Calu3 (cell line): ENCODE measurements at regions not wholly inside any gene's neighbourhood (a gene's known extent, or its start where the extent isn't known, plus 50 kb on each side); places are given as distances from the start of the nearest gene placed in this dataset.

Experiments
- BruUV-seq: library from RNA; stranded (reverse); fragments of 400-500 nt; replicated peaks from 2 replicates; lab custom pipeline; 2021; lab: Mats Ljungman, UMichigan
- CTCF ChIA-PET: fragments of 300-600 bp; sonication (Branson Sonifier 250); formaldehyde crosslinking; loops from one replicate; lab custom pipeline; 2022; ENCODE audit warnings: antibody characterized with exemption; lab: Charles Lee
- DNase-seq: peaks from one replicate; pipeline ENCODE4 v3.0.0; 2022
- H3K27ac Mint-ChIP-seq: one replicate; pipeline ENCODE4 v1.8.0; 2022; ENCODE audit warnings: mixed read lengths; ENCODE audit not compliant: unreplicated experiment
- H3K27me3 Mint-ChIP-seq: one replicate; pipeline ENCODE4 v1.8.0; 2022; ENCODE audit warnings: mixed read lengths; ENCODE audit not compliant: unreplicated experiment
- H3K36me3 Mint-ChIP-seq: one replicate; pipeline ENCODE4 v1.8.0; 2022; ENCODE audit warnings: mild to moderate bottlenecking, moderate library complexity, mixed read lengths; ENCODE audit not compliant: insufficient read depth, unreplicated experiment
- H3K4me1 Mint-ChIP-seq: one replicate; pipeline ENCODE4 v1.8.0; 2022; ENCODE audit warnings: mild to moderate bottlenecking, low read depth, mixed read lengths; ENCODE audit not compliant: unreplicated experiment
- H3K4me3 Mint-ChIP-seq: one replicate; pipeline ENCODE4 v1.8.0; 2022; ENCODE audit warnings: mild to moderate bottlenecking, low read depth, moderate library complexity, mixed read lengths; ENCODE audit not compliant: unreplicated experiment
- H3K9me3 Mint-ChIP-seq: one replicate; pipeline ENCODE4 v1.8.0; 2022; ENCODE audit warnings: low read depth, mixed read lengths; ENCODE audit not compliant: unreplicated experiment
- CTCF ChIP-seq: fragments of 200-600 bp; IDR thresholded peaks from one replicate; pipeline ENCODE4 v1.8.0; 2022; ENCODE audit warnings: antibody characterized with exemption; ENCODE audit not compliant: unreplicated experiment
- intact Hi-C: fragments of 100-400 bp; cut with micrococcal nuclease; formaldehyde crosslinking; loops from one replicate; pipeline ENCODE4 v1.10.0; 2022; ENCODE audit not compliant: unreplicated experiment

- DNase-seq: no peak
- CTCF ChIA-PET: interaction anchor here (1.1 to 1.2 kb wide), 2 partner anchors 12 to 59 kb away, joined by 3 read pairs; no protein-coding TSS in a partner anchor
- intact Hi-C loops: loop anchor here (2.0 to 5.0 kb wide), 3 partner anchors 59 to 743 kb away; no protein-coding TSS in a partner anchor
- no TSS peak for BruUV-seq
- Mint-ChIP-seq H3K4me1 (no peaks in the 10 kb centered on the region), H3K27ac (no peak overlapping the region), H3K4me3 (no peak overlapping the region), H3K9me3 (no peaks in the 10 kb centered on the region), H3K27me3 (no peaks in the 10 kb centered on the region), H3K36me3 (no peaks in the 10 kb centered on the region)
- no peak for TF ChIP-seq CTCF
These were observed 77.8 kb downstream of the SERPINA3 start for GRCh38 chr14:94689985-94690400.

DNA sequence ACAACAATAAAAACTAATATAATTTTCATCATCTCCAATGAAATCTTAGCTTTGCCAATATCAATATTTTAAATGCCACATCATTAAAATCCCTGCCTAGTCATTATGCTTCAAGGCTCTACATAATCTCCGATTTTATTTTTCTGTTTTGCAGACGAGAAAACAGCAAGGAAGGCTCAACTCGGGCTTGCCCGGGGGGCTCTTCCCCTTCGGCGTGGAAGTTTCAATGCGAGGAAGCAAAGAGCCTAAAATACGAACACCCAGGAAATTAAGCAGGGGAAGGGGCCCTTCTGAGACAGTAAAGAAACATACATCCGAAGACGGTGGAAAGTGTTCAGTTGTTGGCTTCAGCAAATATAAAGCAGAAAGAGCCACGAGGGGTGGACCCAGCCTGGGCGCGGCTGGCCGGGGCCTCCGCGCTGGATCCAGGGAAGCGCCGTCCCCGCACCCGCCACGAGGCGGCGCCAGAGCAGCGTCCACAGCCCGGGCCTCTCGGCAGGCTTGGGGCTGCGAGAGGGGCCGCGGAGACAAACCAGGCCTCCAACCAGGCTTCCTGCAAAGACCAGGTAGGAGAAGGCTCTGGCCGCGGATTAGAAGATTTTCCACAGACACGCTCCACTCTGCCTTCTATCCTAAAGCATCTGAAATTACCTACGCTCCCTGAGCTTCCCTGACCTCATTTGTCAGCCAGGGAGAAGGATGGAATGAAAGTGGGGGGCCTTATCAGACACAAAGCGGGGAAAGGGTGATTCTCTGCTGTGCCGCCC is 77.2 kb downstream of the SERPINA3 start:
- peak; percentile 92 for TF ChIP-seq CTCF
- Mint-ChIP-seq H3K4me1 (no peaks in the 10 kb centered on the region), H3K27me3 (no peaks in the 10 kb centered on the region), H3K27ac (no peak overlapping the region), H3K9me3 (no peaks in the 10 kb centered on the region), H3K4me3 (no peak overlapping the region), H3K36me3 (no peaks in the 10 kb centered on the region)
- intact Hi-C loops: loop anchor here (2.0 to 5.0 kb wide), 3 partner anchors 59 to 743 kb away; no protein-coding TSS in a partner anchor
- no TSS peak for BruUV-seq
- CTCF ChIA-PET: interaction anchor here (0.7 to 1.2 kb wide), 4 partner anchors 13 to 743 kb away, joined by 3 read pairs; no protein-coding TSS in a partner anchor
- DNase-seq: peak; percentile 84

GRCh38 chr14:94686511-94687160 is 74.4 kb downstream of the SERPINA3 start:
- no peaks in the 10 kb centered on the region for H3K27me3 Mint-ChIP-seq
- no peak overlapping the region for H3K27ac Mint-ChIP-seq
- H3K4me1 Mint-ChIP-seq: no peaks in the 10 kb centered on the region
- no peaks in the 10 kb centered on the region for H3K36me3 Mint-ChIP-seq
- no peak overlapping the region for H3K4me3 Mint-ChIP-seq
- no TSS peak for BruUV-seq
- H3K9me3 Mint-ChIP-seq: no peaks in the 10 kb centered on the region
- no peak for TF ChIP-seq CTCF
- DNase-seq: no peak
- intact Hi-C loops: loop anchor here (5.0 kb wide), 1 partner anchor 411 kb away; no protein-coding TSS in a partner anchor
- CTCF ChIA-PET: no interaction called here

DNA sequence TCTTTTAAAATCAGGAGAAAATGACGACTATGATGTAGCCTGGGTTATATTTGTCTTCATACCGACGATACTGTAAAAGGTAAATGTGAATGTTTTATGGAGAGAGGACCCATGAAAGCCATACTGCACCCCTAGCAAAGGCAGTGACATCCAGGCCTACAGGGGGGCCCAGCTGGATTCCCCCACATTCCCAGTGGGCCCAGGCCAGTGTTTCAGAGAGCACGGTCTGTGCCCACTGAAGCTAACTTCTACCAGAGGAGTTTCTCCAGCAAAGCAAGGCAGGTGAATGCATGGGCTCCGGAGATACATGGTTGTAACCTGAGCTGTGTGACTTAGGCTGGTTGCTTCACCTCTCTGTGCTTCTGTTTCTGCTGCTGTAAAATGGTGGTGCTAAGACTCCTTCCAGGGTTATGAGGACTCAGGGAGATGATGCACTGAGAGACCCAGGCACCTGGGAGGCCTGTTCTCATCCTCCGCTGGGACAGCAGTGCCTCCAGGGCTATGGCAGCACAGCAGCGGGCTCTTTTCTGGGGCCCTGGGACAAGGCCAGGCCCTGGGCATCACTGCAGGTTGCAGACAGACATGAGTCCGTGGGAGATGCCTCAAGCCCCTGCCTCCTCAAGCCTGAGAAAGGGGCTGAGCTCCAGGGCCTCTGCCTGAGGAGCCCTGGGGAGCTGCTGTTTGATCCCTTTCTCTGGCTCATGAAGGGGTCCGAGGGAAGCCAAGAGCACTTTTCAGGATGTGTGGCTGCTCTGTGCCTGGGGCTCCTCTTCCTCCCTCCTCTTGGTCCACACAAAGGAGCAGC is 73.7 kb downstream of the SERPINA3 start:
- TF ChIP-seq CTCF: no peak
- Mint-ChIP-seq H3K27me3 (no peaks in the 10 kb centered on the region), H3K4me3 (no peak overlapping the region), H3K9me3 (no peaks in the 10 kb centered on the region), H3K36me3 (no peaks in the 10 kb centered on the region), H3K27ac (no peak overlapping the region), H3K4me1 (no peaks in the 10 kb centered on the region)
- intact Hi-C loops: loop anchor here (5.0 kb wide), 1 partner anchor 411 kb away; no protein-coding TSS in a partner anchor
- no TSS peak for BruUV-seq
- DNase-seq: no peak
- CTCF ChIA-PET: no interaction called here
